OCI-LY3 (cell line): ENCODE measurements at regions not wholly inside any gene's neighbourhood (a gene's known extent, or its start where the extent isn't known, plus 50 kb on each side); places are given as distances from the start of the nearest gene placed in this dataset.

Experiments used
- EZH2phosphoT487 ChIP-seq: fragments of 200-600 bp; shearing (Covaris generic); IDR thresholded peaks from 2 replicates; pipeline ENCODE4 v1.6.1; 2018; ENCODE audit warnings: antibody characterized with exemption, mixed run types, low read depth
- TF ChIP-seq, protein P1 (sequence below): fragments of 200-600, 300-600 bp; sonication (generic); IDR thresholded peaks from 2 replicates; pipeline ENCODE4 v1.5.1; 2014; ENCODE audit warnings: antibody characterized with exemption, low read length, low read depth

DNA sequence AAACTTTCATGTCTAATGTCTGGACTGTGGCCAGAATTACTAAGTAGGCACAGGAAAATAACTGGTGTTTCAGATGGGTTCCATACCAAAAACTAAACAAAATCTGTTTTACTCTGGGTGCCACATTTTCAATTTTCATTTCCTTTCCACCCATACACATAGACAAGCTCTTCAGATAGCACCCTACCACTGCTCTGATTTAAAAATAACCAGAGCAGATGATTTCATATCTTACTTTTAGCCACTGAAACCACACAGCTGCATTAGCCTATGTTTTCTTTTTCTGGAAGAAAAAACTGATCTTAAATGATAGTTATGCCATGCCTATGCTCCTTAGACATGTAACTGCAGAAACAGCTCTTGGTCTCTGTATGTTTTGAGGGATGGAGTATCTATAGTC, 647.6 kb downstream of the CPS1 start:
- TF ChIP-seq, protein P1, sequence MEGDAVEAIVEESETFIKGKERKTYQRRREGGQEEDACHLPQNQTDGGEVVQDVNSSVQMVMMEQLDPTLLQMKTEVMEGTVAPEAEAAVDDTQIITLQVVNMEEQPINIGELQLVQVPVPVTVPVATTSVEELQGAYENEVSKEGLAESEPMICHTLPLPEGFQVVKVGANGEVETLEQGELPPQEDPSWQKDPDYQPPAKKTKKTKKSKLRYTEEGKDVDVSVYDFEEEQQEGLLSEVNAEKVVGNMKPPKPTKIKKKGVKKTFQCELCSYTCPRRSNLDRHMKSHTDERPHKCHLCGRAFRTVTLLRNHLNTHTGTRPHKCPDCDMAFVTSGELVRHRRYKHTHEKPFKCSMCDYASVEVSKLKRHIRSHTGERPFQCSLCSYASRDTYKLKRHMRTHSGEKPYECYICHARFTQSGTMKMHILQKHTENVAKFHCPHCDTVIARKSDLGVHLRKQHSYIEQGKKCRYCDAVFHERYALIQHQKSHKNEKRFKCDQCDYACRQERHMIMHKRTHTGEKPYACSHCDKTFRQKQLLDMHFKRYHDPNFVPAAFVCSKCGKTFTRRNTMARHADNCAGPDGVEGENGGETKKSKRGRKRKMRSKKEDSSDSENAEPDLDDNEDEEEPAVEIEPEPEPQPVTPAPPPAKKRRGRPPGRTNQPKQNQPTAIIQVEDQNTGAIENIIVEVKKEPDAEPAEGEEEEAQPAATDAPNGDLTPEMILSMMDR = no peak
- no peak for TF ChIP-seq EZH2phosphoT487
